KBM-7 (cell line): ENCODE measurements at regions not wholly inside any gene's neighbourhood (a gene's known extent, or its start where the extent isn't known, plus 50 kb on each side); places are given as distances from the start of the nearest gene placed in this dataset.
"Not testable (repeated sequence)": the region's sequence is repeated elsewhere in the genome, so short reads cannot be mapped to it uniquely, and the experiment has no call there.

ENCODE experiments used
- DNase-seq: peaks from one replicate; pipeline ENCODE4 v3.0.0-alpha.2; 2015
- in situ Hi-C: fragments of 300-500 bp; cut with MboI; formaldehyde crosslinking; loops from 2 replicates; pipeline ENCODE4 v1.14.3; 2020; ENCODE audit warnings: low sequenced_read_pairs, low pct_unique_long_range_greater_than_20kb, mixed read lengths

DNA sequence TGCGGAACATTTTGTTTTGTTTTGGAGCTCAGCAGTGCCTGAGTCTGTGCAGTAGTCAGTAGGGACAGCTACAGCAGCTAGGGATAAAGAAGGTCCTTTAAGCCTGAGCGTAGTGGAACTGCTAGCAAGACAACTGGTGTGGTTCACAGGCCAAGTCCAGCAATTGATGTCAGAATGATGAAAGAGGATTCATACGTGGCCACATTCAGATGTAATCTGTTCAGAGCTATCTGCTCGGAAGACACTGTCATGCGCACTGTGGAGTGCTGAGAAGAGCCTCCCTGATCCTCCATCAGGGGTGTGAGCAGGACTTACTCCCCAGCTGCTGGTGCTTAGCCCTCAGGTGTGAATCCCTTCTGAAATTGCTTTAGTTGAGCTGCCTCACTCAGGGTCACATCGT, 79.6 kb upstream of the ANKRD1 start:
- in situ Hi-C loops = no loop called here
- no peak for DNase-seq

DNA sequence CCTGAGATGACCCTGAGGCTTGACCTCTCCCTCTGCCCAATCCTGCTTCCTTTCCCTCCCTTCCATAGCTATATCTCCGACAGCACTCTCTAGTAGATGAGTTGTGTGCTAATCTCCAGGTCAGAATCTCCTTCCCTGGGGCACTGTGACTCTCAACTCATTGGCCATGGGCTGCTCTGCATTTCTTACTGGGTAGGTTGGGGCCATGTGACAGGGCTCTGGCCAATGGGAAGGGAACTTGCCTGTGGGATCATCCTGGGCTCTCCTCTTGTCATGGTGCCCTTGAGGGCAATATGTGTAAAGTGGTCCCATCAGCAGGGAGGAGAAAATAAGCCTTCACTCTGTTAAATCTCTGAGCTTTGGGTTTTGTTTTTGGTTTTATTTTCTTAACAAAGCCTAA, 80.1 kb upstream of the ANKRD1 start:
- in situ Hi-C loops = no loop called here

DNA sequence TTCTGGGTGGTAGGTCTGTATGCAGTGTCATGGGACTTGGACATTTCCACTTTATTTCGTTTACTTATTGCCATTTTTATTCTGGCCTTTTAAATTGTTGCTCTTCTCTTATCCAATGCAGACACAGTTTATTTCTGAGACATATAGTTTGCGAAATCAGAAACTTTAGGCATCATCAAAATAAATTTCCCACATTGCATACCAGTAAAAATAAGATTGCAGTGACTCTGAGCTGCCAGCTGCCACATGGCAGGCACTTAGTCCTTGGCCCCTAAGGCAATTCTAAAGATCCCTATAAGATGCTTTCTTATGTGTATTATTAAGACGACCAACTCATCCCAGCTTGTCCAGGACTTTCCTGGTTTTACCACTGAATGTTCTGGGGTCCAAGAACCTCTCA, 81.8 kb upstream of the ANKRD1 start:
- in situ Hi-C loops = no loop called here

More for the DNA sequence above, 80.1 kb upstream of the ANKRD1 start:
- DNase-seq = no peak

DNA sequence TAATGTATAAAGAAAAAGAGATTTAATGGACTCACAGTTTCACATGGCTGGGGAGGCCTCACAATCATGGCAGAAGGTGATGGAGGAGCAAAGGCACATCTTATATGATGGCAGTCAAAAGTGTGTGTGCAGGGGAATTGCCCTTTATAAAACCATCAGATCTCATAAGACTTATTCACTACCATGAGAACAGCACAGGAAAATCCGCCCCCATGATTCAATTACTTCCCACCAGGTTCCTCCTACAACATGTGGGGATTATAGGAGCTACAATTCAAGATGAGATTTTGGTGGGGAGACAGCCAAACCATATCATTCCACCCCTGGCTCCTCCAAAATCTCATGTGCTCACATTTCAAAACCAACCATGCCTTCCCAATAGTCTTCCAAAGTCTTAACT, 82.5 kb upstream of the ANKRD1 start:
- DNase-seq, in situ Hi-C loops: not testable (repeated sequence)

More for the DNA sequence above, 81.8 kb upstream of the ANKRD1 start:
- no peak for DNase-seq

DNA sequence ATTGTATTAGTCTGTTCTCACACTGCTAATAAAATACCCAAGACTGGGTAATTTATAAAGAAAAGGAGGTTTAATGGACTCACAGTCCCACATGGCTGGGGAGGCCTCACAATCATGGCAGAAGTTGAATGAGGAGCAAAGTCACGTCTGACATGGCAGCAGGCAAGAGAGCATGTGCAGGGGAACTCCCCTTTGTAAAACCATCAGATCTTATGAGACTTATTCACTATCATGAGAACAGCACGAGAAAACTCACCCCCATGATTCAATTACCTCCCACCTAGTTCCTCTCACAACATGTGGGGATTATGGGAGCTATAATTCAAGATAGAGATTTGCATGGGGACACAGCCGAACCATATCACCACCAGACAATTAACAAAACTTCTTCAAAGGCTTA, 84.4 kb upstream of the ANKRD1 start:
- in situ Hi-C loops = not testable (repeated sequence)

DNA sequence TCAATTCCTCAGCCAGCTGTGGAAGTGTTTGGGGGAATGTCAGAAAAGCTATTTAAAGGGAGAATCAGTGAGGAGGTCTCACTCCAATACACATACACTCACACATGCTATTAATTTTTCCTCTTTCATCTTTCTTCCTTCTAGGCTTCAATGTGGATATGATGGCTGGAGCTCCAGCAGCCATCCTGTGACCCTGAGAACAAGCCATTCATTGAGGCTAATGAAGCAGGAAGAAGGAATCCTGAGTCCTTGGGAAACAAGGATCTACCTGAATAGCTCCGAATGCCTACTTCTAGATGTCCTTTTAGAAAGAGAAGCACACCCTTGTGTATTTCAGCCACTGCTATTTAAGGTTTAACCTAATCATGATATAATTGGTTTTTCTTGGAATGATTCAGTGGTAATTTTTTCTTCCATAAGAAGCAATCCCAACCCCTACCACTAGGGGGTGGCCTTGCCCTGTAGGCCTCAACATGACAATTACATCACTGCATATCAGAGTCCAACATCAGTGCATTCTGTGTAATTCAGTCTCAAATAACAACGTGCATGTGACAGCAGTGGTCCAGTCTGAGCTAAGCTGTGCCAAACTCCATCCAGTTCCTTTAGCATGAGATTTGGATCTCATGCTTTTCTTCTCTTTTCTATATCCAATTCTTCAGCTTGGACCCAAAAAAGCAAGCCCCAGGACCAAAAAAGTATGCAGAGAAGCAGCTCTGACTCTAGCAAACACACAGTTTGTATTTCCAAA, 85.3 kb upstream of the ANKRD1 start:
- peak; percentile 70 for DNase-seq
- in situ Hi-C loops = no loop called here

More for the DNA sequence above, 84.4 kb upstream of the ANKRD1 start:
- DNase-seq = not testable (repeated sequence)

DNA sequence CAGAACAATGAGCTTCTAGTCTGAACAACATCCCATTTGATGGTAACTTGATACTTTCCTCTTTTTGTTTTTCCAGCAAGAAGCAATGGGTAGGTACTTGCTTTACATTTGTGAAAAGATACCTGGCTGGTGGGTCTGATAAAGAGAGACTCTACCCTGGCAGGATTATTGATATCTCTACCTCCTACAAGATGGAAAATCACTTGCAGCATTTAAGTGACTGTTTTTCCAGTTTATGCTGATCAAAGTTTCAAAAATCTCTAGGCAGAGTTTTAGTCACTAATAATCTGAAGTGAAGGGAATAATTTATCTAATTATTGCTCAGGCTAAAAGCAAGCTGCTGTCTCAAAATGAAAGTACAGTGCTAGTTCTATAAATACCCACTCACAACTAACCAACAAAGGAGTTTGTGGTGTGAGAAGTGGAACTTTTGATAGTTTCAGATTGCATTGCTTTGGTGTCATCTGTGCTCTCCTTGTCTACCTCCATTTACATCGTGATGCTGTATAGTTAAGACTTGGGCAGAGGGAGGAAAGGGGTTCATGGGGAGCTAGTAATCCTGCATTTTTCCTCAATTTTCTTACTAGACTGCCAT, 86.0 kb upstream of the ANKRD1 start:
- DNase-seq = no peak
- in situ Hi-C loops = no loop called here

DNA sequence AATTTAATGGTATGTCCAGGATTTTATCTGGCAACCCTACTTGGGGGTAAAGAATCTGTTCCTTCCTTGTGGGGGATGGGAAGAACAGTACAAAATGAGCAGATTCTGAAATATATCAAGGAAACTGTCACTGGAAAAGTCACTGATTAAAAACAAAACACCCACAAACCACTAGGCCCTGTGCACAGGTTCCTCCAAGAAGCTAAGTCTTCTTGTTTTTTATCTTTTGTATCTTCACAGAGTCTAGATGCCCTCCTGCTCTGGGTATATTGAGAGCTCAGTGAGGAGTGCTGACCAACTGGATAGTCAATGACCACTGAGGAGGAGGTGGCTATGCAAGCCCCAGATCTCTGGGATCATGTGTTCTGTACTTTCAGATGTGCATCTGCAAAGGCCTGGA, 86.8 kb upstream of the ANKRD1 start:
- no peak for DNase-seq
- in situ Hi-C loops = no loop called here

DNA sequence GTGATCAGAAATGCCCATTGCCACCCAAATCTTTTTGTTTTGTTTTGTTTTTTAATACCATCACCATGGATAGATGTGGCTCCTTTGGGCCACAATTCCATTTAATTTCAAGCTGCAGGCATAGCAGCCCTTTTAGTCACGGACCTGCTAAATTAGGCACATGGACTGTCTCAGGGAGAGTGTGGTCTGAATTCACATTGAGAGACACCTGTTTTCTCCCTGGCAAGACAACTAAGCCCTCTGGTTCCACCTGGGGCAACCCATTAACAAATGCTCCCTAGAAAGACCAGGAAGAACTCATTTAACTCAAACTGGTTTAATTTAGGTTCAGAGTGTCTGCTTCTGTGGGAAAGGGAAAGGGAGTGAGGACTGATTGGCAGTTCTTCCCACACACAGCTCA, 88.2 kb upstream of the ANKRD1 start:
- in situ Hi-C loops = no loop called here
- no peak for DNase-seq

DNA sequence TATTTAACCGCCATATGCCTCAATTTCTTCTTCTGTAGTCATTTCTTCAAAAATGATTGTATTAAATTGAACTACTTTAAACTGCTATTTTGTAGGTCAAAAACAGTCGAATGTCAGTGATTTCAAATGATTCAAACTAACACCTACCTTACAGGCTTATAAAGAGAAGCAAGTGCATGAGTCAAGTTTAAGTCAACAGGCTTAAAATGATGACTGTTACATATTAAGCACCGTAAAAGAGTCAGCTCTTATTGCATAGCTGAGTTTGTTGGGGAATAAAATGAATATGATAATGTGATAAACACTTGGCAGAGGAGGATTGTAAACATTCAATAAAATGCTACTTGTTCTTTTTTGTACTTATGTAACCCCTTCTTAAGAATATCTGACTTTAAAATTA, 90.1 kb upstream of the ANKRD1 start:
- DNase-seq = no peak
- in situ Hi-C loops = no loop called here

DNA sequence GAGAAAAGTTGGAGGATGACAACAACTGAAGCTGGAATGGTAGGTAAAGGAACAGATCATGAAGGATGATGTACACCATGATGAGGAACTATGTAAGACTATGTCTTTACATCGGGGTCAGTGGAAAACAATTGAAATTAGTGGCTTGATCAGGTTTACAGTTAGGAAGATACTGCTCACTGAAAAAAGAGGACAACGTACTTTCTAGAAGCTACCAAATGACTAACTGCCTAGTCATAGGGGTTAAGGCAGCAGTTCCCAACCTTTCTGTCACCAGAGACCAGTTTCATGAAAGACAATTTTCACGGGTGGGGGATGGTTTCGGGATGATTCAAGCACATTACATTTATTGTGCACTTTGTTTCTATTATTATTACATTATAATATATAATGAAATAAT, 91.6 kb upstream of the ANKRD1 start:
- in situ Hi-C loops = no loop called here

DNA sequence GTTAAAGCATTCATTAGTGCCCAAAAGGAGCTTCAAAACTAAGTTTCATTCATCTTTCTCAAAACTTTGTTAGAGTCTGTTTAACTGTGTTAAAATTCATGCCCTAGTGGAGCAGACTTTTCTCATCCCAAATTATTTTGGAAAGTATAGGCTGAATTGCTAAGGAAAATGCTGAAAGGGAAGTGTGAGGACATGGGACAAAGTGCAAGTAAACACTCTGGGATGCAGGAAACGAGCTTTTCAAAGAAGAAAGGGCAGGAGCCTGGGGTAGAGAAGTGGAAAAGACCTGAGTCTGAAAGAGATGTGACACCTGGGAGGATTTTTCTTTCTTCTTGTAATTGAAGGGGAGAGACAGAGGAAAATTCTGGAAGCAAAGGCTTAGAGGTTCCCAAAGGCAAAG, 93.1 kb upstream of the ANKRD1 start:
- DNase-seq = no peak

More for the DNA sequence above, 91.6 kb upstream of the ANKRD1 start:
- no peak for DNase-seq

DNA sequence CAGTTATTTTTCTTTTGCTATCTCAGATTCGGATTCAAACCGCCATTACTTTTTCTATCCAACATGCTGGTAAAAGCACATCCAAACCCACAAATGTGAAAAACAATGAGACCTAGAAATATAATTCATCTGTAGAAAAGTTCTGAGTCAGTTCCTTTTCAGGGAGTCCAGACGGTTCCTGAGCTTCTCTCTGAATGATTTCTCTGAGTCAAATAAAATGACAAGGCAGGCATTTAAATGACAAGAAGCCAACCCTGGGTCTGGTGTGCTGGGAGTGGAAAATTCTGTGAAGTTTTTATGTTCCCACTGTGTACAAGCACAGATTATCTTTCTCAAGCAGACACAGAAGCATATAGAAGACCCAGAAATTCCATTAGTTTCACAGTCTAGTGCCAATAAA, 96.3 kb upstream of the ANKRD1 start:
- in situ Hi-C loops = no loop called here
- no peak for DNase-seq

More for the DNA sequence above, 93.1 kb upstream of the ANKRD1 start:
- in situ Hi-C loops = no loop called here

DNA sequence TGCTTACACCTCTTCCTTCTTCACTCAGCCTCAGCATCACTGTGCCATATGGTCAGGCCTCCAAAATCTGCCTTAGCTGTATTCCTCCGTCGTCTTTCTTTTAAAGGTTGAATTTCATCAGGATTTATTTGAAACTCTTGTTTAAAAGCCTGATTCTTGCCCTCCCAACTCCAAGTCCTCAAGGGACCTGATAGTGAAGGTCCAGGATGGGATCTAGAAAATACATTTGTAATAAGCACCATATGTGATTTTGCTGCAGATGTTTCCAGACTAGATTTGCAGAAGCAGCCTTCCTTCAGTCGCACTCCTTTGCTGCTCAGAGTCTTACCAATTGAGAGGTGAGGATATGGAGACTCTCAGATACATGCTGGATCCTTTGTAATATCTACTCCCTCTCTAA, 101.0 kb upstream of the ANKRD1 start:
- DNase-seq = no peak
- in situ Hi-C loops = no loop called here

DNA sequence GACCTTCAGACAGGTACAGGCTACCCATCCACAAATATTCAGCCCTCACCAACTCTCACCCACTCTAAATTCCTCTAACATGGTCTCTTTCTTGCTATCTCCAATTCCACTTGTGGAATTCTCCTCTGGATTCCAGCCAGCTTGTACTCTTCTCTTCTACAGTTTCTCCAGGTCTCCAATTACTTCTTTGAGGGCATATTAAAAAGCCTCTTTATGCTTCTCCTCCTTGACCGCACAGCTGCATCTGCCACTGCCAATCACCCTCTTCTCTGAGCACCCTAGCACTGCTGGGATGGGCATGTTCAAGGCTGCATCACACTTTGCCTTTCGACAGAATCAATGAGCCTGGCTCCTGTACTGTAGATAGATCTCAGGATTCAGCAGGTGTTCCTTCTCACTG, 101.5 kb upstream of the ANKRD1 start:
- no peak for DNase-seq
- in situ Hi-C loops = no loop called here

DNA sequence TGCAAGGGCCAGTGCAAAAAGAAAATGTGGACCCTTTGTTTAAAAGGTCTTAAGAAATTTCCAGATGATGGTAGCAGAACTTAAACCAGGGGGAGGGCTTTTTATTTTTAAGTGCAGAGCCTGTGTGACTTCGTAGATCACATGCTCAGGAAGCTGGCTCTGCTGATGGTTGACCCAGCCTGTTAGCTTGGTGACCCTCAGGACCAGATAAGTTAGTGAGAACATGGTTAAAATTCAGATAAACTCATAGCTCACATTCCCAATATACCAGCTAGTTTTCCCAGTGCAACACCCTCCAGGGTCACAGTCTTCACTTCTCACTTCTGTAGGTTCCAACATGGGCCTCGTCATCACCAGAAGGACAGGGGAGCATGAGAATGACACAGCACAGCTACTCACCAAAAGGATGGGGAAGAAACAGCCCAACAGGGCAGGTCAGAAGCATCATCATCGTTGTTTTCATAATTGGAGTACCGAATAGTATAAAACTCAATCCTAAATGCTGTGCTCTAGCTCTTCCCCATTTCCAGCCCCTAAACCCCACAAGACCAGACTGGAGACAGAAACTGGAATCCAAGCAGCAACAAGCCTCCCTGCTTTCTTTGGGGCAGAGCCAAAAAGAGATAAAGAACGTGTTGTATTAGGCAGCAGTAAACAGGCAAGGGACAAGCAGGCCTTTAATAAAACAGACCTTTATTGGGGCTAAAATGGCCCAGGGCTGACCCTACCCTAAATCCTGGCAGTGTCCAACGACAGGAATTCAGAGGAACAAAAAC, 102.2 kb upstream of the ANKRD1 start:
- DNase-seq = no peak
- in situ Hi-C loops = no loop called here

DNA sequence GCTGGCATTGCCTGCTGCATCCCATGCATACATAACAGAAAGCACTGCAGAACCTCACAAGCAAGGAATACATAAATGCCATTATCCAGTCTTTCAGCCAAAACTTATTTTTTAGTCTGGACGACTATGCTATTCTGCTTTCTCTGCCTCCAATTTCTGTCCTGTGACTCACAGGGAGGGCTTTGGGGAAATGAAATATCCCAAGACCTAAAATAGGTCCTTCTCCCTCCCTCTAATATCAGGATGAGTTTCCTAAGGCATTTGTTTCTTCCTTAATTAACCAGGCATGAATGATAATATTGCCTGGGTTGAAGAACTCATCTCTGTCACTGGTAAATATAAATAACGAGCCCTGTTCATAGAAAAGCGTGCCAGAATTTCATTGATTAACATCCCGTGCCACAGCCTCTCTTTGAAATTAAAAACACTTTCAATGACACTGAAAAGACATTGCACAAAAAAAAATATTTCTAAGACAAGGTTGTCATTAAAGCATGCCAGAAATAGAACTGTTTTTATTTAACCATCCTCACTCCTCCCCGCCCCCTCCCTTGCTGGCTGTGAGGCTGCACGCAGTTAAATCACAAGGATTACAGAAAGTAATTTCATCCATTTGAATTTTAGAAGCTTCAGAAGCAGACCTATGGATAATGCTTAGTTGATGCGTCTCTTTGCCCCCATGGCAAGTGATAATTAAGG, 103.0 kb upstream of the ANKRD1 start:
- in situ Hi-C loops = no loop called here
- DNase-seq = no peak

DNA sequence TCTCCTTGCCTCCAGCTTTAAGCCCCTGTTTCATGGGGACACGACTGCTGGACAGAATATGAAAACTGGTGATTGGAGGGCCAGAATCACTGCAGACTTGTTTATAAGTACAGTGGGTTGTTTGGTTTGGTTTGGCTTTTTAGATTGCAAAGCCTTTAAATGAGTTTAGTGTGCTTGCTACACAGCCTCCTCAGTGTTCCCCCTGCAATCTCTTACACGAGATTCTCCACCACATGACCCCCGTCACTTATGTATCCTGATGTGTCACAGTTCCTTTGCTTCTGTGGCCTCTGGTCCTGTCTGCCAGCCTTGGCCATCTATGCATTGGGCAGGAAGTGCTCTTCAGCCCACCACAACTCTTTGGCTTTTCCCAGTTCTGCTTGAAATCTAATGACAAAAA, 103.7 kb upstream of the ANKRD1 start:
- in situ Hi-C loops = no loop called here
- no peak for DNase-seq

DNA sequence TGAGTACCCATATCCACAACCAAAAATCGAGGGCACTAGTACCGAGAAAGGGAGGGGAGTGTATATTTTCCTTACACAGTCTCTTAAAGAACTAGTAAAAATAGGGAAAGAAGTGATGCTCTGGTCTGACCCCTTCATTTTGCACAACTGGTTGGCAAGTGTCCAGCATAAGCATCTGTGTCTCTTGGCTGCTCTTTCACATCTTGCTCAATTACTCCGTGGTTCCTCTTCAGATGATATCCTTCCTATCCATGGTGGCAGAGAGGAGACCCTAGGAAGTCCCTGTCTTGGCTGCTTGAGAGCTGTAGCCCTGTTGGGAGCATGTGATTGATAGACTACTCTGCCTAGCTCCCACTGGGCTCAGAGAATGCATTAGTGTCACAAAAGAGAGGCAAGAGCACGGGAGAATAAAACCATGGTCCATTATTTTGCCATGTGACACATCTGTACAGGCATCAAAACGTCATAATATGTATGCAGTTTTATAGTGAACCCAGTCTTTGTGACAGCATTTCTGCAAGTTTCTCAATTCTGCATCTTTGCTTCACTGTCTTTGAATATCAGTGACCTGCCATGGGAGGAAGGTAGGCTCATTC, 111.8 kb upstream of the ANKRD1 start:
- in situ Hi-C loops = no loop called here

More for the DNA sequence above, 111.8 kb upstream of the ANKRD1 start:
- no peak for DNase-seq
